ENCODE measurements at regions not wholly inside any gene's neighbourhood (a gene's known extent, or its start where the extent isn't known, plus 50 kb on each side); places are given as distances from the start of the nearest gene placed in this dataset.

GRCh38 chr5:110150199-110150598 lies 460.5 kb downstream of the MAN2A1 start:
- no peak for DNase-seq

GRCh38 chr5:110159202-110159601 lies 469.5 kb downstream of the MAN2A1 start:
- DNase-seq, result no peak

- DNase-seq, result no peak
These were observed 471.4 kb downstream of the MAN2A1 start for GRCh38 chr5:110161162-110161561.

DNA sequence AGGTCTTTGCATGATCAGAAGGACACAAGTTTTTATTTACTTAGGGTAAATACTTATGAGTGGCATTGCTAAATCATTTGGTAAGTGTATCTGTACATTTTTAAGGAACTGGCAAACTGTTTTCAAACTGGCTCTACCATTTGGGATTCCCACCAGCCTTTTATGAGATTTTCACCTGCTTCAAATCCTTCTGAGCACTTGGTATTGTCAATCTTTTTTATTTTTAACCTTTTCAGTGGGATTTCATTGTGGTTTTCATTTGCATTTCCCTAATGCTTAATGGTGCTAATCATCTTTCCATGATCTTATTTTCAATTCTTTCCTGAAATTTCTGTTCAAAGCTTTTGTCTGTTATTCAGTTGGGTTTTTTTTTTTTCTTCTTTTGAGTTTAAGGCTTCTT lies 475.6 kb downstream of the MAN2A1 start:
- no peak for DNase-seq

- no peak for DNase-seq
These were observed 477.7 kb downstream of the MAN2A1 start for GRCh38 chr5:110167384-110167783.

- DNase-seq, result no peak
These were observed 479.7 kb downstream of the MAN2A1 start for GRCh38 chr5:110169461-110169860.

- no peak for DNase-seq
These were observed 488.0 kb downstream of the MAN2A1 start for GRCh38 chr5:110177729-110178128.

- DNase-seq, result no peak
These were observed 489.6 kb downstream of the MAN2A1 start for GRCh38 chr5:110179321-110179720.

DNA sequence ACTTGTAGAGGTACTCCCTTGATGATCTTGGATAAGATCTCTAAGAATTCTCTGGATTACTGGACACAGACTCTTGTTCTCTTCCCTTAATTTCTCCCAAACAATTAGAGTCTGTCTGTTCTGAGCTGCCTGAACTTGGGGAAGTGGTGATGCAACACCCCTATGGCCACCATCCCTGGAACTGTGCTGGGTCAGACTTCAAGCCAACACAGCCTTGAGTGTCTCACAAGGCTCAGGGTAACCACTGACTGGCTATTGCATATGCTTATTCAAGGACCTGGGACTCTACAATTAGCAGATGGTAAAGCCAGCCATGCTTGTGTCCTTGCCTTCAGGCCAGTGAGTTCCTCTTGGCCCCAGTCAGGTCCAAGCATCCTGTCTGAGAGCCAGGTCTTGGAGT lies 504.5 kb downstream of the MAN2A1 start:
- no peak for DNase-seq

DNA sequence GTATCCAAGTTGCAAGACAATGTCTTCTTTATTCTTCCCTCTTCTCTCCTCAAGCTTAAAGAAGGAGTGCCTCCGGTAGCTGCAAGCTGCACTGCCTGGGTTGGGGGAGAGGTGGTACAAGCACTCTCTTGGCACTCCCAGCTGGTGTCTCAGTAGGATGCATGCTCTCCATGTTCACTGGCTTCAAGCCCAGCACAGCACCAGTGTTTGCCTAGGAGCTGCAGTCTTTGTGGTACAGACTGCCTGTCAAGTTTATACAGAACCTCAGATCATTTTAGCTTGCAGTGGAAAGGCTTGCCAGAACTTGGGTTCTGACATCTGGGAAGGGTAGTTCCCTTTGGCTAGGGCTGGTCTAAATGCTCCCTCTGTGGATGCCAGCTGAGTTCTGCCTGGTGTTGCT lies 505.6 kb downstream of the MAN2A1 start:
- DNase-seq, result no peak

DNA sequence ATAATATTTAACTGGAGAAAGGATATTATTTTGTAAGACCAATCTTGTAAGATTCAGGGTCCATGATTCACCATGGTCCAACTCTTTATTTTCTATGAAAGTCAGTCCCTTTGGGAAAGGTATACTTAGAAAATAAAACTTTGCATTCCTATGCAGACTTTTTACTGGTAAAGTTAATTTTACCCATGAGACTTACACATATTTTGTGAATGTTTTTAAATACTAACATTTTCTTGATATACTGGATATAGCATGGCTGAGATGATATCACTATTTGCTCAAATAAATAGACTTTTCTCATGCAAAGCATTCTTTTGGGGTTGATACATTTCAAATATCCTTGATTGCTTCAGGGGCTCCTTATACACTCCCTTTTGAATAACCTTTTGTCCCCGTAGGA lies 512.1 kb downstream of the MAN2A1 start:
- no peak for DNase-seq

DNA sequence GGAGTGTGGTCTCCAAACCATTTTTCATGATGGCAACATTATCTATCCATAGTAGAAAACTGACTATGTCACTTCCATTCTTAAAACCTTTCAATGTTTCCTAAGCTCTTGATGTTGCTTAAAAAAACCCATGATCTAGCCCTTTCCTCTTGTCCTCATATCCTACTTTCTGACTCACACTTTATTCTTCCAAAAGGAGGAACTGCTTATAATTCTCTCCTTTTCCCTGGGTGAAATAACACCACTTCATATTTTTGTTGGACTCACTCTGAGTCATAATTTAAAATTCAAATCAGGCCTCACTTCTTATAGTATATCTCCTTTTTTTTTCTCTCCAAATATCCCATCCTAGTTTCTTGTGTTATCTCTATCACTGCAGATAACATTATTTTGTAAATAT lies 513.9 kb downstream of the MAN2A1 start:
- DNase-seq, result no peak

DNA sequence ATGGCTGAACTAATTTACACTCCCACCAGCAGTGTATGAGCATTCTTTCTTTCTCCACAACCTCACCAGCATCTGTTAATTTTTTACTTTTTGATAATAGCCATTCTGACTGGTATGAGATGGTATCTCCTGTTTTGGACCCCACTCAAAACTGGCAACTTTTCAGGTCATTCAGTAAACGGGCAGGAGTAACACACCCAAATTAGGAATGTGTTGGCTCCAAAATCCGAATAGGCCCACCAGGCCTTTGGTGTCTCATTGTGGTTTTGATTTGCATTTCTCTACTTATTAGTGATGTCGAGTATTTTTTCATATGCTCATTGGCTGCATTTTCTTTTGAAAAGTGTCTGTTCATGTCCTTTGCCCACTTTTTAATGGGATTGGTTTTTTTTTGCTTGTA lies 517.1 kb downstream of the TMEM232 start:
- DNase-seq, result no peak

DNA sequence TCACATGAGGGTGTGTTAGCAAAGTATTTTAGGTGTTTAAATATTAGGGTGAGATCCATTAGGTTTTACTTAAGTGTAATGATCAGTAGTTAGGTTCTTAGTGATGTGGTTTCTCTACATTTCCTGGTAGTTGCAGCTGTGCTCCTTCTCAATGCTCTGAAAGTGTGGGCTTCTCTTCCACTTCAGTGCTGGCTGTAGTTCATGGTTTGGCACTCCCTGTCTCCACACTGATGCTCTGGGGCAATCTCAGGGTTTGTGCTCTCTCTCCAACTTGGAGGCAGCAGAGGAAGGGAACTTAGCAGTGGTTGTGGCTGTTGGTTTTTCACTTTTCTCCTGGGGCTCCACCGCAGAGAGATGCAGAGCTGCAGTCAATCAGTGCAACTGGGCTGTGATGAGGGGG lies 507.5 kb downstream of the TMEM232 start:
- DNase-seq, result no peak

DNA sequence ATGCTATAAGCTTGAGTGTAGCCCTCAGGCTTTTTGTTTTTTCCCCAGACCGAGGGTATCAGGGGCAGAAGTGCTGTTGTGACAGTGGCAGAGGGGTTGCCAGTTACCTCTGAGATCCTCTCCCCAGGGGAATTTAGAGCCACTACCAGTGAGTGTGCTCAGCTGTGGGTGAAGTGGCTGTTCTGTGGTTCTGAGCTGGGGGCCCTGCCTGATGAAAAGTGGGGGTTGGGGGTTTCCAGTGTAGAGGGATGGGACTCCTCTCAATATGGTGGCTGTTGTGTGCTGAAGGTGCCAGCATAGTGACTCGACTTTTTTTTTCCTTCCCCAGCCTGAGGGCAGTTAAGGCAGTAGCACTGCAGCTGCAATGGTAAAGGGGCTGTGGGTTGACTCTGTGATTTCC lies 506.7 kb downstream of the TMEM232 start:
- no peak for DNase-seq

GRCh38 chr5:110221036-110221435 lies 505.4 kb downstream of the TMEM232 start:
- DNase-seq, result no peak

GRCh38 chr5:110224050-110224449 lies 502.4 kb downstream of the TMEM232 start:
- DNase-seq, result no peak

DNA sequence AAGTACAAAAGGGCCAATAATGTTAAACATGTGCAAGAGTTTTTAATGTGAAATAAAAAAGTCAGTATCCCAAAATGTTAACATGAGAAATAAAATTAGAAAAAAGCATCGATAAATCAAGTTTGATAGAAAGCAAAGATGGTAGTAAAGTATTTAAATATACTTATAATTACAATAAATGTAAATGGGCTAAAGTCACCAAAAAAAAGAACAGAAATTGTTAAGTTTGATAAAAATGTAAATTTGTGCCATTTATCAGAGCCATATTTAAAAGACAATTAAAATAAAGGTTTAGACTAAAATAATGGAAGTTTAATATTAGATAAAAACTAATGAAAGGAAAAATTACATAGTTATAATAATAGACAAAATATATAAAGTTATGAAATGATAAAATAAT lies 500.5 kb downstream of the TMEM232 start:
- DNase-seq, result no peak

GRCh38 chr5:110239786-110240185 lies 486.7 kb downstream of the TMEM232 start:
- no peak for DNase-seq

DNA sequence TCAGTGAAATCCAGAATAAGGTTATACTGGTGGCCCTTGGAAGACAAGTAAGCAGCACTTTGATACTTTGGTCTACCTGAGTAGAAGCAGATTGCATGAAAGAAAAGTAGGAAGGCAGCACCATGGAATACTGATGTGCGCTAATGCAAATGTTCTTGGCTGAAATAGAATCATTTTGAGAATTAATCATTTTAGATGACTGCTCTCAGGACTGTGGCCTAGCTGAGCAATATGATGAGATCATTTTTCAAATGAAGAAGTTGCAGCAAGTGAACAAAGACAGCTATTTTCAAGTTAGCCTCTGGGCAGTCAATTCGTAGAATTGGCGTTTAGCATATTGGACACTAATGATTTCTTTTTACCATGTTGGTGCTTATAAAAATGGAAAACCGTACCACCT lies 483.5 kb downstream of the TMEM232 start:
- no peak for DNase-seq

GRCh38 chr5:110248921-110249320 lies 477.6 kb downstream of the TMEM232 start:
- DNase-seq, result no peak

- DNase-seq, result no peak
These were observed 476.1 kb downstream of the TMEM232 start for GRCh38 chr5:110250355-110250754.

- DNase-seq, result no peak
These were observed 475.7 kb downstream of the TMEM232 start for GRCh38 chr5:110250755-110251154.

- DNase-seq, result no peak
These were observed 475.1 kb downstream of the TMEM232 start for GRCh38 chr5:110251366-110251765.

- no peak for DNase-seq
These were observed 471.3 kb downstream of the TMEM232 start for GRCh38 chr5:110255194-110255593.

DNA sequence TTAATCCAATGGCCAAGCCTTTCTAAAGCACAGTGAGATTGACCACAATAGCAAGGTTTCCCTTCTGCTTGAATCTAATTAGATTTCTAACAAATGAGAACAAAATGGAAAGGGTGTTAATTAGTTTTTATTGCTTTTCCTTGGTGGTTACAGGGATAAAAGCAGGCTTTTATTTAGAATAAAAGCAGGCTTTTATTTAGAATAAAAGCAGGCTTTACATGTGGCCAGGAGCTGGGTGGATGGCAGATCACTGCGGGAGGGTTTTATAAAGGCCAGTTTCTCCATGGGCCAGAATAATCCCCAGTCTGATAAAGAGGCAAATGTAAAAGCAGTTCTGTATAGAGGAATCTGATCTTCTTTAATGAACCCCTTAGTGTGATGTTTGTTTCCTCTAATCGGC lies 470.2 kb downstream of the TMEM232 start:
- DNase-seq, result no peak

Data from T-helper 2 cell (primary cell).